ENCODE measurements at regions not wholly inside any gene's neighbourhood (a gene's known extent, or its start where the extent isn't known, plus 50 kb on each side); places are given as distances from the start of the nearest gene placed in this dataset.

DNA sequence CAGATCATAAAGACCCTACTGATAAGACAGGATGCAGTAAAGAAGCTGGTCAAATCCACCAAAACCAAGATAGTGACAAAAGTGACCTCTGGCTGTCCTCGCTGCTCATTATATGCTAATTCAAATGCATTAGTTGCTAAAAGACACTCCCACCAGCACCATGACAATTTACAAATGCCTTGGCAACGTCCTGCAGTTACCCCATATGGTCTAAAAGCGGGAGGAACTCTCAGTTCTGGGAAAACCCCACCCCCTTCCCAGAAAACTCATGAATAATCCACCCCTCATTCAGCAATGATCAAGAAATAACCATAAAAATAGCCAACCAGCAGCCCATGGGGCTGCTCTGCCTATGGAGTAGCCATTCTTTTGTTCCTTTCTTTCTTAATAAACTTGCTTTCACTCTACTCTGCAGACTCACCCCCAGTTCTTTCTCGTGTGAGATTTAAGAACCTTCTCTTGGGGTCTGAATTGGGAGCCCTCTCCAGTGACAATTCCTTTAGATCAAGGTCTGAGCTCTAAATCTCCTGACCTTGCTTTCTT lies 217.1 kb upstream of the STS start:
- TF ChIP-seq EZH2 (IDR thresholded peaks at IDR 0.05; ENCODE audit: borderline replicate concordance, low read depth, low read length, poor library complexity, severe bottlenecking): no peak
- TF ChIP-seq, protein P1, sequence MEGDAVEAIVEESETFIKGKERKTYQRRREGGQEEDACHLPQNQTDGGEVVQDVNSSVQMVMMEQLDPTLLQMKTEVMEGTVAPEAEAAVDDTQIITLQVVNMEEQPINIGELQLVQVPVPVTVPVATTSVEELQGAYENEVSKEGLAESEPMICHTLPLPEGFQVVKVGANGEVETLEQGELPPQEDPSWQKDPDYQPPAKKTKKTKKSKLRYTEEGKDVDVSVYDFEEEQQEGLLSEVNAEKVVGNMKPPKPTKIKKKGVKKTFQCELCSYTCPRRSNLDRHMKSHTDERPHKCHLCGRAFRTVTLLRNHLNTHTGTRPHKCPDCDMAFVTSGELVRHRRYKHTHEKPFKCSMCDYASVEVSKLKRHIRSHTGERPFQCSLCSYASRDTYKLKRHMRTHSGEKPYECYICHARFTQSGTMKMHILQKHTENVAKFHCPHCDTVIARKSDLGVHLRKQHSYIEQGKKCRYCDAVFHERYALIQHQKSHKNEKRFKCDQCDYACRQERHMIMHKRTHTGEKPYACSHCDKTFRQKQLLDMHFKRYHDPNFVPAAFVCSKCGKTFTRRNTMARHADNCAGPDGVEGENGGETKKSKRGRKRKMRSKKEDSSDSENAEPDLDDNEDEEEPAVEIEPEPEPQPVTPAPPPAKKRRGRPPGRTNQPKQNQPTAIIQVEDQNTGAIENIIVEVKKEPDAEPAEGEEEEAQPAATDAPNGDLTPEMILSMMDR (conservative IDR thresholded peaks at IDR 0.05; ENCODE audit: low read depth, low read length): no peak
- Histone ChIP-seq H3K4me3 (ENCODE audit: low read depth, low read length, poor library complexity, severe bottlenecking) (no peak overlapping the region), H3K27me3 (replicated peaks; ENCODE audit: insufficient read depth, low read depth, low read length, poor library complexity) (no peaks in the 10 kb centered on the region), H3K27ac (ENCODE audit: low read depth, low read length, poor library complexity, severe bottlenecking) (no peak overlapping the region), H3K9me3 (ENCODE audit: low read depth, low read length, poor library complexity, severe bottlenecking) (no peaks in the 10 kb centered on the region), H3K4me1 (ENCODE audit: insufficient read depth, low read length, poor library complexity, severe bottlenecking) (peaks cover 12% of the 10 kb centered on the region), H3K36me3 (ENCODE audit: insufficient read depth, low read length, poor library complexity, severe bottlenecking) (no peaks in the 10 kb centered on the region)
- ChIA-PET POLR2A (ENCODE audit: low non-redundant PET) (no interaction called here), CTCF (no interaction called here)
- intact Hi-C loops (cut with micrococcal nuclease; ENCODE audit: unreplicated experiment): no loop called here
- BruUV-seq (replicated peaks): no TSS peak
- DNase-seq (ENCODE audit: low spot score): peak; percentile 10

- Histone ChIP-seq H3K27ac (ENCODE audit: low read depth, low read length, poor library complexity, severe bottlenecking) (no peak overlapping the region), H3K4me1 (ENCODE audit: insufficient read depth, low read length, poor library complexity, severe bottlenecking) (no peaks in the 10 kb centered on the region), H3K27me3 (replicated peaks; ENCODE audit: insufficient read depth, low read depth, low read length, poor library complexity) (no peaks in the 10 kb centered on the region), H3K36me3 (ENCODE audit: insufficient read depth, low read length, poor library complexity, severe bottlenecking) (no peaks in the 10 kb centered on the region), H3K4me3 (ENCODE audit: low read depth, low read length, poor library complexity, severe bottlenecking) (no peak overlapping the region), H3K9me3 (ENCODE audit: low read depth, low read length, poor library complexity, severe bottlenecking) (no peaks in the 10 kb centered on the region)
- no peak for DNase-seq (ENCODE audit: low spot score)
- intact Hi-C loops (cut with micrococcal nuclease; ENCODE audit: unreplicated experiment): no loop called here
- POLR2A ChIA-PET (ENCODE audit: low non-redundant PET): no interaction called here
- BruUV-seq (replicated peaks): no TSS peak
- TF ChIP-seq EZH2 (IDR thresholded peaks at IDR 0.05; ENCODE audit: borderline replicate concordance, low read depth, low read length, poor library complexity, severe bottlenecking): no peak
- TF ChIP-seq, protein P1 (conservative IDR thresholded peaks at IDR 0.05; ENCODE audit: low read depth, low read length): no peak
- CTCF ChIA-PET: no interaction called here
Observed at GRCh38 chrX:6924443-6925077, 223.0 kb upstream of the STS start.

DNA sequence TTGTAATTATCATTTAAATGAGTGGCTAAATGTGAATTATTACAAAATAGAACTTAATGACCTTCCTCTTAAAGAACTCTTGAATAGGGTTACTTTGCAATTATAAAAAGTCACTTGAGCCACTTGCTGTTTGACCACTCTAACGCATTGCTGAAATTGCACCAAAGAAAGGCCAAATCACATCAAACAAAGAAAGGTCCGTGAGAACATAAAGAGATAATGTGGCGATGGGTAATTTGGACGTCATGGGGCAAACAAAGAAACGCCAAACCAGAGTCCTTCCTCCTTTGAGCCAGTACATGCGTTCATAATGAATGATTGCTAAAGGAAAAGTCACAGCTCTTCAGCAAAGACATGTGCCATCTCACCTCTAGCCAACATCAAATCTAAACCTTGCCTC lies 229.8 kb upstream of the STS start:
- Histone ChIP-seq H3K27ac (ENCODE audit: low read depth, low read length, poor library complexity, severe bottlenecking) (no peak overlapping the region), H3K9me3 (ENCODE audit: low read depth, low read length, poor library complexity, severe bottlenecking) (no peaks in the 10 kb centered on the region), H3K27me3 (replicated peaks; ENCODE audit: insufficient read depth, low read depth, low read length, poor library complexity) (no peaks in the 10 kb centered on the region), H3K4me3 (ENCODE audit: low read depth, low read length, poor library complexity, severe bottlenecking) (no peak overlapping the region), H3K36me3 (ENCODE audit: insufficient read depth, low read length, poor library complexity, severe bottlenecking) (no peaks in the 10 kb centered on the region), H3K4me1 (ENCODE audit: insufficient read depth, low read length, poor library complexity, severe bottlenecking) (no peaks in the 10 kb centered on the region)
- no peak for DNase-seq (ENCODE audit: low spot score)
- CTCF ChIA-PET: no interaction called here
- intact Hi-C loops (cut with micrococcal nuclease; ENCODE audit: unreplicated experiment): no loop called here
- TF ChIP-seq, protein P1 (conservative IDR thresholded peaks at IDR 0.05; ENCODE audit: low read depth, low read length): no peak
- no peak for TF ChIP-seq EZH2 (IDR thresholded peaks at IDR 0.05; ENCODE audit: borderline replicate concordance, low read depth, low read length, poor library complexity, severe bottlenecking)
- BruUV-seq (replicated peaks): no TSS peak
- POLR2A ChIA-PET (ENCODE audit: low non-redundant PET): interaction anchor here (0.6 kb wide), 1 partner anchor 132 kb away, joined by 4 read pairs; no protein-coding TSS in a partner anchor
